HEK293 (cell line): ENCODE measurements at regions not wholly inside any gene's neighbourhood (a gene's known extent, or its start where the extent isn't known, plus 50 kb on each side); places are given as distances from the start of the nearest gene placed in this dataset.

Experiments
- CTCF ChIA-PET: fragments of 350-600 bp; formaldehyde crosslinking; extraction: SDS; loops from one replicate; lab custom pipeline; 2021; ENCODE audit warnings: antibody characterized with exemption; lab: Yijun Ruan, JAX
- POLR2A ChIA-PET: fragments of 300-600 bp; formaldehyde crosslinking; extraction: SDS; loops from one replicate; lab custom pipeline; 2020; ENCODE audit warnings: antibody characterized with exemption, inconsistent platforms; lab: Yijun Ruan, JAX
- H3K27ac ChIP-seq: fragments of 200-500 bp; sonication (Bioruptor generic); 2 replicates; pipeline ENCODE4 v1.5.1; 2014; ENCODE audit warnings: low read depth, low read length, control low read depth, inconsistent platforms; ENCODE audit errors: extremely low read depth
- H3K36me3 ChIP-seq, 2 experiments: fragments of 200-500 bp in 1 of 2; sonication (Bioruptor generic) in 1 of 2; 1 replicate in 1 of 2; 2 replicates in 1 of 2; pipeline ENCODE4 v1.5.1; 2014 to 2017; ENCODE audit warnings: inconsistent platforms in 2 of 2, low read length in 2 of 2; ENCODE audit not compliant: control insufficient read depth in 2 of 2, insufficient read depth in 1 of 2
- H3K4me1 ChIP-seq: fragments of 200-500 bp; sonication (Bioruptor generic); 2 replicates; pipeline ENCODE4 v1.5.1; 2014; ENCODE audit warnings: mild to moderate bottlenecking, low read length, inconsistent platforms; ENCODE audit not compliant: control insufficient read depth, insufficient read depth
- H3K4me3 ChIP-seq: 2 replicates; pipeline ENCODE4 v1.5.1; 2011; ENCODE audit warnings: low read depth, mild to moderate bottlenecking, control low read depth, low read length, moderate library complexity
- H3K9me3 ChIP-seq: fragments of 200-500 bp; sonication (Bioruptor generic); 2 replicates; pipeline ENCODE4 v1.5.1; 2014; ENCODE audit warnings: low read depth, low read length, inconsistent platforms; ENCODE audit not compliant: control insufficient read depth, insufficient read depth
- HOXC10 ChIP-seq: sonication (generic); formaldehyde crosslinking; IDR thresholded peaks from 2 replicates; pipeline ENCODE4 v1.8.1; 2023; ENCODE audit warnings: mild to moderate bottlenecking, missing genetic modification reagents
- HOXD13 ChIP-seq: sonication (generic); formaldehyde crosslinking; IDR thresholded peaks from 2 replicates; pipeline ENCODE4 v1.8.0; 2022; ENCODE audit warnings: missing genetic modification reagents, borderline replicate concordance
- KLF17 ChIP-seq: fragments of 450-650 bp; formaldehyde crosslinking; IDR thresholded peaks from 2 replicates; pipeline ENCODE4 v1.5.1; 2016; ENCODE audit warnings: missing biosample characterization, missing genetic modification characterization
- REST ChIP-seq: fragments of 450-650 bp; formaldehyde crosslinking; IDR thresholded peaks from 2 replicates; pipeline ENCODE4 v1.5.1; 2016; ENCODE audit warnings: missing biosample characterization, missing genetic modification characterization
- SP3 ChIP-seq: fragments of 450-650 bp; formaldehyde crosslinking; IDR thresholded peaks from 2 replicates; pipeline ENCODE4 v1.5.1; 2016; ENCODE audit warnings: missing biosample characterization, missing genetic modification characterization
- TRIM28 ChIP-seq: IDR thresholded peaks from 2 replicates; pipeline ENCODE4 v1.6.1; 2011; ENCODE audit warnings: low read length, control low read depth, borderline replicate concordance
- ZBTB10 ChIP-seq: fragments of 450-650 bp; formaldehyde crosslinking; IDR thresholded peaks from 2 replicates; pipeline ENCODE4 v1.5.1; 2016; ENCODE audit warnings: missing biosample characterization, missing genetic modification characterization
- ZNF10 ChIP-seq: fragments of 450-650 bp; formaldehyde crosslinking; IDR thresholded peaks from 2 replicates; pipeline ENCODE4 v1.5.1; 2017; ENCODE audit warnings: missing biosample characterization, missing genetic modification characterization
- ZNF214 ChIP-seq: fragments of 450-650 bp; formaldehyde crosslinking; IDR thresholded peaks from 2 replicates; pipeline ENCODE4 v1.5.1; 2017; ENCODE audit warnings: missing biosample characterization, mild to moderate bottlenecking, missing genetic modification characterization, borderline replicate concordance
- ZNF394 ChIP-seq: fragments of 450-650 bp; formaldehyde crosslinking; IDR thresholded peaks from 2 replicates; pipeline ENCODE4 v1.5.1; 2016; ENCODE audit warnings: missing biosample characterization, missing genetic modification characterization, mild to moderate bottlenecking, moderate library complexity, borderline replicate concordance
- ZNF426 ChIP-seq: fragments of 450-650 bp; formaldehyde crosslinking; IDR thresholded peaks from 2 replicates; pipeline ENCODE4 v1.5.1; 2017; ENCODE audit warnings: missing biosample characterization, missing genetic modification characterization, mild to moderate bottlenecking, inconsistent platforms, moderate library complexity
- ZNF449 ChIP-seq: fragments of 450-650 bp; formaldehyde crosslinking; IDR thresholded peaks from 2 replicates; pipeline ENCODE4 v1.5.1; 2017; ENCODE audit warnings: missing biosample characterization, mild to moderate bottlenecking, missing genetic modification characterization, moderate library complexity
- ZNF571 ChIP-seq: fragments of 450-650 bp; formaldehyde crosslinking; IDR thresholded peaks from 2 replicates; pipeline ENCODE4 v1.5.0; 2017; ENCODE audit warnings: missing biosample characterization, missing genetic modification characterization
- ZNF626 ChIP-seq: fragments of 450-650 bp; sonication (Bioruptor Pico); formaldehyde crosslinking; IDR thresholded peaks from 2 replicates; pipeline ENCODE4 v1.5.1; 2018; ENCODE audit warnings: missing biosample characterization, missing genetic modification characterization, inconsistent platforms
- ZNF704 ChIP-seq: fragments of 450-650 bp; formaldehyde crosslinking; IDR thresholded peaks from 2 replicates; pipeline ENCODE4 v1.5.1; 2016; ENCODE audit warnings: missing biosample characterization, missing genetic modification characterization
- ZNF768 ChIP-seq: fragments of 450-650 bp; formaldehyde crosslinking; IDR thresholded peaks from 2 replicates; pipeline ENCODE4 v1.5.1; 2018; ENCODE audit warnings: missing biosample characterization, mild to moderate bottlenecking, missing genetic modification characterization
- ZNF792 ChIP-seq: fragments of 450-650 bp; formaldehyde crosslinking; IDR thresholded peaks from 2 replicates; pipeline ENCODE4 v1.5.1; 2016; ENCODE audit warnings: missing biosample characterization, missing genetic modification characterization
- ZSCAN16 ChIP-seq: fragments of 450-650 bp; formaldehyde crosslinking; IDR thresholded peaks from 2 replicates; pipeline ENCODE4 v1.5.1; 2016; ENCODE audit warnings: missing biosample characterization, missing genetic modification characterization
- TF ChIP-seq, protein P1 (sequence below): fragments of 450-650 bp; formaldehyde crosslinking; IDR thresholded peaks from 2 replicates; pipeline ENCODE4 v1.5.1; 2017; ENCODE audit warnings: missing biosample characterization, missing genetic modification characterization
- TF ChIP-seq, protein P2 (sequence below): fragments of 450-650 bp; IDR thresholded peaks from 2 replicates; pipeline ENCODE4 v1.5.1; 2018; ENCODE audit warnings: missing biosample characterization, mild to moderate bottlenecking, missing genetic modification characterization
- TF ChIP-seq, protein P3 (sequence below): fragments of 450-650 bp; formaldehyde crosslinking; IDR thresholded peaks from 2 replicates; pipeline ENCODE4 v1.5.1; 2016; ENCODE audit warnings: missing biosample characterization, missing genetic modification characterization

DNA sequence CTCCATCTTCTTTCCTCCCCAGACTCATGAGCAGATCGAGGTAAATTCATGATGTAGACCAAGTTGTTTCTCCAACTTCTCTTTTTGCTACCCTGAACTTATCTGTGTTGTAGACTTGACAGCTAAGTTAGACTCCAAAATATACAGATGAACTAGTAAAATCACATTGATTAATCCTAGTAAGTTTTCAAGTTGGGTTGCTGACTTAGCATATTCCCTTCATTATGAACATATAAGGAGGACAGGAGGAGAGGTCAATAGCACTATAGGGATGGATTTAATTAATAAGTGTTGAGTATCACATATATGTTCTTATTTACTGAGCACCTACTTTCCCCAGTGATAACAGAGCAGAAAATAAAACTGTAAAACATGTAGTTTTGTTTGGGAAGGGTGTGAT is 227.3 kb downstream of the TINAG start (continued):
- no peak for TF ChIP-seq REST
- no peak for TF ChIP-seq ZSCAN16
- no peak for TF ChIP-seq ZNF792 (tag by site-specific recombination)
- TF ChIP-seq HOXC10 (CRISPR knock-in tag): no peak
- TF ChIP-seq ZNF704 (tag by site-specific recombination): no peak
- TF ChIP-seq SP3 (tag by site-specific recombination): no peak
- no peak for TF ChIP-seq ZNF394 (tag by site-specific recombination)
- TF ChIP-seq ZNF214 (tag by site-specific recombination): no peak
- no peak for TF ChIP-seq TRIM28

GRCh38 chr6:54541541-54541940 is 233.3 kb downstream of the TINAG start:
- CTCF ChIA-PET: interaction anchor here (0.6 kb wide), 1 partner anchor 128 kb away, joined by 3 read pairs; no protein-coding TSS in a partner anchor
- H3K36me3 ChIP-seq: no peaks in the 10 kb centered on the region
- TF ChIP-seq, protein P1, sequence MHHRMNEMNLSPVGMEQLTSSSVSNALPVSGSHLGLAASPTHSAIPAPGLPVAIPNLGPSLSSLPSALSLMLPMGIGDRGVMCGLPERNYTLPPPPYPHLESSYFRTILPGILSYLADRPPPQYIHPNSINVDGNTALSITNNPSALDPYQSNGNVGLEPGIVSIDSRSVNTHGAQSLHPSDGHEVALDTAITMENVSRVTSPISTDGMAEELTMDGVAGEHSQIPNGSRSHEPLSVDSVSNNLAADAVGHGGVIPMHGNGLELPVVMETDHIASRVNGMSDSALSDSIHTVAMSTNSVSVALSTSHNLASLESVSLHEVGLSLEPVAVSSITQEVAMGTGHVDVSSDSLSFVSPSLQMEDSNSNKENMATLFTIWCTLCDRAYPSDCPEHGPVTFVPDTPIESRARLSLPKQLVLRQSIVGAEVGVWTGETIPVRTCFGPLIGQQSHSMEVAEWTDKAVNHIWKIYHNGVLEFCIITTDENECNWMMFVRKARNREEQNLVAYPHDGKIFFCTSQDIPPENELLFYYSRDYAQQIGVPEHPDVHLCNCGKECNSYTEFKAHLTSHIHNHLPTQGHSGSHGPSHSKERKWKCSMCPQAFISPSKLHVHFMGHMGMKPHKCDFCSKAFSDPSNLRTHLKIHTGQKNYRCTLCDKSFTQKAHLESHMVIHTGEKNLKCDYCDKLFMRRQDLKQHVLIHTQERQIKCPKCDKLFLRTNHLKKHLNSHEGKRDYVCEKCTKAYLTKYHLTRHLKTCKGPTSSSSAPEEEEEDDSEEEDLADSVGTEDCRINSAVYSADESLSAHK (tag by site-specific recombination): no peak
- no peak for TF ChIP-seq HOXD13 (CRISPR knock-in tag)
- no peak for TF ChIP-seq ZNF394 (tag by site-specific recombination)
- TF ChIP-seq ZNF571 (tag by site-specific recombination): no peak
- no peak for TF ChIP-seq ZBTB10 (tag by site-specific recombination)
- no peak for TF ChIP-seq ZNF426 (tag by site-specific recombination)
- no peak for TF ChIP-seq ZNF626 (tag by site-specific recombination)
- TF ChIP-seq KLF17 (tag by site-specific recombination): no peak
- no peak for TF ChIP-seq ZNF768 (tag by site-specific recombination)
- TF ChIP-seq, protein P2, sequence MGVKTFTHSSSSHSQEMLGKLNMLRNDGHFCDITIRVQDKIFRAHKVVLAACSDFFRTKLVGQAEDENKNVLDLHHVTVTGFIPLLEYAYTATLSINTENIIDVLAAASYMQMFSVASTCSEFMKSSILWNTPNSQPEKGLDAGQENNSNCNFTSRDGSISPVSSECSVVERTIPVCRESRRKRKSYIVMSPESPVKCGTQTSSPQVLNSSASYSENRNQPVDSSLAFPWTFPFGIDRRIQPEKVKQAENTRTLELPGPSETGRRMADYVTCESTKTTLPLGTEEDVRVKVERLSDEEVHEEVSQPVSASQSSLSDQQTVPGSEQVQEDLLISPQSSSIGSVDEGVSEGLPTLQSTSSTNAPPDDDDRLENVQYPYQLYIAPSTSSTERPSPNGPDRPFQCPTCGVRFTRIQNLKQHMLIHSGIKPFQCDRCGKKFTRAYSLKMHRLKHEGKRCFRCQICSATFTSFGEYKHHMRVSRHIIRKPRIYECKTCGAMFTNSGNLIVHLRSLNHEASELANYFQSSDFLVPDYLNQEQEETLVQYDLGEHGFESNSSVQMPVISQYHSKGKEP (tag by site-specific recombination): no peak
- no peak for TF ChIP-seq ZNF449
- TF ChIP-seq ZNF10 (tag by site-specific recombination): no peak
- TF ChIP-seq, protein P3, sequence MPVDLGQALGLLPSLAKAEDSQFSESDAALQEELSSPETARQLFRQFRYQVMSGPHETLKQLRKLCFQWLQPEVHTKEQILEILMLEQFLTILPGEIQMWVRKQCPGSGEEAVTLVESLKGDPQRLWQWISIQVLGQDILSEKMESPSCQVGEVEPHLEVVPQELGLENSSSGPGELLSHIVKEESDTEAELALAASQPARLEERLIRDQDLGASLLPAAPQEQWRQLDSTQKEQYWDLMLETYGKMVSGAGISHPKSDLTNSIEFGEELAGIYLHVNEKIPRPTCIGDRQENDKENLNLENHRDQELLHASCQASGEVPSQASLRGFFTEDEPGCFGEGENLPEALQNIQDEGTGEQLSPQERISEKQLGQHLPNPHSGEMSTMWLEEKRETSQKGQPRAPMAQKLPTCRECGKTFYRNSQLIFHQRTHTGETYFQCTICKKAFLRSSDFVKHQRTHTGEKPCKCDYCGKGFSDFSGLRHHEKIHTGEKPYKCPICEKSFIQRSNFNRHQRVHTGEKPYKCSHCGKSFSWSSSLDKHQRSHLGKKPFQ (tag by site-specific recombination): no peak

More at GRCh38 chr6:54541541-54541940, 233.3 kb downstream of the TINAG start:
- Histone ChIP-seq H3K4me3 (no peak overlapping the region), H3K27ac (no peak overlapping the region), H3K4me1 (no peaks in the 10 kb centered on the region), H3K9me3 (no peaks in the 10 kb centered on the region)
- POLR2A ChIA-PET: no interaction called here
